Activated CD8-positive, alpha-beta memory T cell treated with anti-CD3 and anti-CD28 coated beads, Interleukin-2, amount 50 U/mL, for 48 hours (primary cell): ENCODE measurements at regions not wholly inside any gene's neighbourhood (a gene's known extent, or its start where the extent isn't known, plus 50 kb on each side); places are given as distances from the start of the nearest gene placed in this dataset.

ENCODE experiments used
- DNase-seq: peaks from one replicate; pipeline ENCODE4 v3.0.0-alpha.2; 2020

DNA sequence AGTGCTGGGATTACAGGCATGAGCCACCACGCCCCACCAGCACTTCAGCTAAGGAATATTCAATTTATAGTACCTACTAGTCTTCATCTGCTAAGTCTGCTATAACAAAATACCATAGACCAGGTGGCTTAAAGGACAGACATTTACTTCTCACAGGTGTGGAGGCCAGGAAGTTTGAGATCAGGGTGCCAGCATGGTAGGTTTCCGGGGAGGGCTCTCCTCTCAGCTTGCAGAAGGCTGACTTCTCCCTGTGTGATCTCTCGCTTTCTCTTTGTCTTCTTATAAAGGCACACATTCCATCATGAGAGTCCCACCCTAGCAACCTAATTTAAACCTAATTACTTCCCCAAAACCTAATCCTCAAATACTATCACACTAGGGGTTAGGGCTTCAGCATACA, 433.0 kb downstream of the INSC start:
- no peak for DNase-seq

DNA sequence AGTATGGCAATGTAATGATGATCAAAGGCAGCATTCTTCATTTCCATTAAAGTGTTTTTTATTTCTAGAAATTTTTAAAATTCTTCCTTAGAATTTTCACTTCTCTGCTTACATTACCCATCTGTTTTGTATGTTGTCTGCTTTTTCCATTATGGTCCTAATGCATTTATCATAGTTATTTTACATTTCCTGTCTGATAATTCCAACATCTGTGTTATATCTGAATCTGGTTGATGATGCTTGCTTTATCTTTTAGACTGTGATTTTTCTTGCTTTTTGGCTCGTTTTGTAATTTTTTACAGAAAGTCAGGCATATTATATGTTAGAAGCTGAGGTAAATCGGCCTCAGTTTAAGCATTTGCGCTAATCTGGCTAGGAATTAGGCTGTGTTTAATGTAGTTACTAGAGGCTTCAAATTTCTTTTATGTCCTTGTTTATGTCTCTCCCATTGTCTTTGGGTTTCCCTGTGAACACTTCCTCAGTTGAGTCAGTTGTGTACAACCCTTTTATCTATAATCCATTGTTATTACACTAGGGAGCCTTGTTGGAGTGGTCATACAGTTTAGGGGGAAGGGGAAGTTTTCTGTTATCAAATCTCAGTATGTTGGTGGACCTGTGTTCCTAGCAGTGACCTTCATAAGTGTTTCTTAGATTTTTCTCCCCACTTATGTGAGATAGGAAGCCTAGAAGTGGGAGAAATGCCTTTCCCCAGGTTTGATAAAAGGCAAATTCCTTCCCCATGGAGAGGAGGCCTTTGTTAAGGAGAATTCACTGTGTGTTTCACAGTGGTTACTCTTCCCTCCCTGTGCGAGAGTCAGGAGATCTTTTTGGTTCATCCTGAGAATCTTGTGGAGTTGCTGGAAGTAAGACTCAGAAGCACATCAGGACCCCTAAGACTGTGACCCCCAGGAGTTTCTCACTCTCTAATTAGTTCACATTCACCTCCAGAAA, 437.5 kb downstream of the INSC start:
- no peak for DNase-seq

DNA sequence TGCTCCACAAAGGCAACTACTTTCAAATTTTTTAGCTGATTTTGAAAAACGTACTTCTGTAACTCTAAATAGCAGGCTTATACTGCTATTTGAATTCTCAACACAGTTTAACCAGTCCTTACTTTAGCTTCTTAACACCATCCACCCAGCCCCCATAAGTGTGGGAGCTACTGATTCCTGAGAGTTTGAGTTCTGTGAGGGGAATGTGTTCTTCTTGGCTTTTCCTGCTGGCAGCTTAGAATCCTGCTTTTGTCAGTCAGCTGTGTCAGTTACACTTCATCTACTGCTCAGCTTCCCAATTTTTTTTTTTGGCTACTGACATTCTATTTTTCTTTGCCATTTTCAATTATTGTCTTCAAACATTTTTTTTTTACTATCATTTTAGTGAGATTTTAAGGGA, 440.4 kb downstream of the INSC start:
- no peak for DNase-seq

GRCh38 chr11:15557457-15558230, 442.9 kb downstream of the INSC start:
- DNase-seq = no peak

GRCh38 chr11:15558513-15559181, 443.9 kb downstream of the INSC start:
- DNase-seq = no peak

- no peak for DNase-seq
These were observed 446.2 kb downstream of the INSC start for GRCh38 chr11:15560689-15561467.

- no peak for DNase-seq
These were observed 447.5 kb downstream of the INSC start for GRCh38 chr11:15562230-15562629.

DNA sequence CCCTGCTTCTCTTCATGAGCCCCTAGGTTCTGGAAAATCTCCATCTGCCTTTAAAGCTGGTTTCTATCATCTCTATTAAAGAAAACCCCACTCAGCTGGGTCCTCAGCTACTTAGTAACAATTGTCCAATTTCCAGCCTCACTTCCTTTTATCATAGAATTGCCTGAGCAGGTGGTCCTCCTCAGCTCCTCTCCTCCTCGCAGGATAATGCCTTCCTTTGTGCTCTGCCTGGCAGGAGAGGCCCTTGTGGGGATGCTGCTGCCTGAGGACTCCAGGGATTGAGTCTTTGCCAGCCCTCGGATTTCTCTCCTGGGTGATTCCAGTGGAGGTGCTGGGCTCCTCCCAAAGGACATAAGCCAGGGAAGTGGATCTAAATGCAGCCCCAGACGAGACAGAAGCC, 448.3 kb downstream of the INSC start:
- no peak for DNase-seq

DNA sequence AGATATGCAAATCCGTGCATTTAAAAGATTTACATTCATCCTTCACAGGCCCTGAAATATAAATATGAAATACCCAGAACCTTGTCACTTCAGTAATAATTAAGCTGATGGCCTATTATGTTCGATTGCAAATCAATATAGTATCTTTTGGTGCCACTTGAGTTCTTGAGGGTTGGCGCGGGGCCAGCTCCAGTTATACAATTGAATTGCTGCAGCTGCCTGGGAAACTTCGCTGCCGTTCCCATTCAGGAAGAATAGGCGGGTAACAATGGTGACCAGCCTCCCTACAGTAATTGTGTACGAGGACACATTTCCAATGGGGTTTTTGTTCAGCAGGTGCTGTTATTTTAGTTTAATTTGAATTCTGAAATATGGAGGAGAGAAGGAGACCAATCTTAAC, 451.2 kb downstream of the INSC start:
- no peak for DNase-seq

- no peak for DNase-seq
These were observed 453.7 kb downstream of the INSC start for GRCh38 chr11:15568440-15568839.

- no peak for DNase-seq
These were observed 454.7 kb downstream of the INSC start for GRCh38 chr11:15569305-15570025.

GRCh38 chr11:15575409-15575808, 460.7 kb downstream of the INSC start:
- no peak for DNase-seq

DNA sequence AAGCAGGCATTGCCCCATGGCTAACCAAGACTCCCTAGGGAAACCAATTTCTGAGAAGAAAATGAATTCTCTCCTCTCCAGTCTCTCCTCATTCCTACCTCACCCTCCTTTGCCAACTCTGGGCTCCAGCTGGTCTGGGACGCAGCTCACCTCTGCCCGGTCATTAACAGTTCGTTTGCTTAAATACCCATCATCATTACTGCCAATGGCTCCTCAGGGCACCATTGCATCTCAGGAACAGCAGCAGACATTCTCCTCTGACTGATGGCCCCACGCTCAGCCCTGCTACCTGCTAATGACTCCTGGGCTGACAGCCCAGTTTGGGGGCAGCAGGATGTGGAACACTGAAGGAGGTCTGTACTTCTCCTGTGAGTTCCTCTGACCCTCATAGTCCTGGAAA, 462.0 kb downstream of the INSC start:
- DNase-seq = no peak

DNA sequence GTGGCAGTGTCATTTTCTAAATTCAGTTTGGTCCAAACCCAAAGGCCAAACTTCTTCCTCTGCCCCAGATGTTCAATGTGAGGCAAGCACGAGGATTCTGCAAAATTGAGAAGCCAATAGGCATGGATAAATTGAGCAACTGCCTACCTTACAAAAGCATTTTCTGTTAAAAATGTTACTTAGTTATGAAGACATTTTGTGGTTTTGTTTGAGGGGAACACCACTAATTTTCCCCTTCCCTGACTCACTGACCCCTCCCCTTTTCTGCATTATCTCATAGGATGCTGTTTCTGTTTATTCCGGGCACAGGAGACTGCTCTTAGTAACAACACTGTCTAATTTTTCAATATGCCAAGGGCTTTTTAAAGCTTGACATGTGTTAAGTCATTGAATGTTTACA, 462.8 kb downstream of the INSC start:
- no peak for DNase-seq

DNA sequence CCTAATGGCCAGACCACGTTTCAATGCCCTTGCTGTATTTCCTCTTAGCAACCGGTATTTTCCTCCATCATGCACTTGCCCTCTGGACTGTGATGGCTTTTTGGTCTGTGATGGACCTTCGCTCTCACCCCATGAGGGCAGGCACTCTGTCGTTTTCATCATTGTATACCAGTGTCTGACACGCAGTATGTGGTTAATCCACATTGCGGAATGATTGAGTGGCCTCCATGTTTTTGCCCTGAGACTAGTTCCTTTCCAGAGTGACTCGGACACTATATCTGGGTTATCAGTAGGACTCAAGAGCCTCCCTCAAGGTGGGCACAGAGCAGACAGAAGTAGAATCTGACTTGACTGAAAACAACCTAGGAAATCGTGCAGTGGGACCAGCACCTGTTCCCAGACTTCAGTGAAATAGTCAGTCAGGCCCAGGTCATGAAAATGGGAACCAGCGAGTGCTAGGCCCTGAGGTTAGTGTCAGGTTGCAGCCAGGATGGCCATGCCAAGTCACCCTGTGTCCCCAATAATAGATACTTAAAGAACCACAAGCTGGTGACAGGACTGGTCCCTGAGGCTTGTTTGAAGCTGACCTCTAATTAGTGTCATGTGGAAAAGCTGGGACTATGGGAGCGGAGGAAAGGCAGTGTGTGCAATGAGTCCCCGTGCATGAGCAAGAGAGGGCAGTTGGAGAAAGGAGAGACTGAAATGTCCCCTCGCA, 464.7 kb downstream of the INSC start:
- no peak for DNase-seq

GRCh38 chr11:15580056-15580774, 465.5 kb downstream of the INSC start:
- no peak for DNase-seq

- DNase-seq = no peak
These were observed 466.0 kb downstream of the INSC start for GRCh38 chr11:15580775-15581095.

- no peak for DNase-seq
These were observed 469.4 kb downstream of the INSC start for GRCh38 chr11:15584158-15584557.

DNA sequence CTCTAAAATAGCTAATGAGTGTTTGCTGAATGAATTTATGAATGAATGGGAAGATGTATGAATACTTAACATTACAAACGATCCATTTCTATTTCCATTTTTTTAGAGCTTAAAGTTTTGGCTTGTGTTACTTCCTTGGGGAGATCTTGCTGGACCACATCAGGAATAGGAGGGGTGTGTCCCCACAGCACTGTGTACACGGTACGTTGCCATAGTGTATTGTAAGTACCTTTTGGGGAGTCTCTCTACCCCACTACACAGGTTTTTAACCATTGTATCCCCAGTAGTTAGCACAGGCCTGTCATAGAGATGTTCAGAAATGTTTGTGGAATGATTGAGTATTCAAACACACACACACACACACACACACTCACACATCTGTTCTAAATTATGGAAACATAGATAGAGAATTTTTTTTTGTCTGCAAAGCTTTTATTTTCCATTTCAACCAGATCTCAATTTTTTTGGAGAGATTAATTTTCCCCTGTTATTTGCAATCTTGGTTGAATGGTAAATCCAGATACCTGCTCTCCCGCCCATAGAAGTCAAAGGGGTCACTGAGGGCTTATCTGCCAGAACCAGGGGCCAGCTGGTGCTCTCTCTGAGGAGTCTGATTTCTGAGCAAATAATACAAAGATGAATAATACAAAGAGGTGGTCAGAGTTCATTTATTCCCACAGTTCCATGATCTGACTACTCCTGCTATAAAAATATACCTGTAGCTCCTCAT, 471.0 kb downstream of the INSC start:
- no peak for DNase-seq
